AG10803 (cell line): ENCODE measurements at regions not wholly inside any gene's neighbourhood (a gene's known extent, or its start where the extent isn't known, plus 50 kb on each side); places are given as distances from the start of the nearest gene placed in this dataset.

Source experiments
- DNase-seq: peaks from one replicate; pipeline ENCODE4 v3.0.0; 2010; ENCODE audit warnings: low read depth
- H3K4me3 ChIP-seq: 2 replicates; pipeline ENCODE4 v1.5.1; 2011; ENCODE audit warnings: mild to moderate bottlenecking, low read length, control low read depth
- TF ChIP-seq, protein P1 (sequence below): conservative IDR thresholded peaks from 2 replicates; pipeline ENCODE4 v1.5.1; 2011; ENCODE audit warnings: mild to moderate bottlenecking, low read length, control low read depth, inconsistent platforms

DNA sequence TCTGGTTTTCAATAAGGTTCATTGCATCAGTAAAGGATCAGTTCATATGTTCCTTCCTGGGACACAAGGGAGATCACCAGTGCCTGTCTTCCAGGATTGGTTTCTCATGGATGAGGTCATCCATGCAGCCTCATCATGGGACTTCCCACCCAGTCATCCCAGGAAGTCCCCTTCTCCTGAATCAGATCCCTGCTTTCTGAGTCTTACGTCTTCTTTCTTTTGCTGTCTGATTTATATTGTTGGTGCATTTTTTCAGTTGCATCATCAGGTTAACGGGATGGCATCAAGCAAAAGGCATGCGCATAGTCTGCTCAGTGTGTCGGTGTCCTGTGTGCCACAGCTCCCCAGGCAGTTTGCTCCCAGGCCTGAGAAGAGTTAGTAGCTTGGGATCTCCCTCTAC, 105.9 kb downstream of the SOX11 start:
- H3K4me3 ChIP-seq, result no peak overlapping the region
- peak; percentile 43 for DNase-seq
- TF ChIP-seq, protein P1, sequence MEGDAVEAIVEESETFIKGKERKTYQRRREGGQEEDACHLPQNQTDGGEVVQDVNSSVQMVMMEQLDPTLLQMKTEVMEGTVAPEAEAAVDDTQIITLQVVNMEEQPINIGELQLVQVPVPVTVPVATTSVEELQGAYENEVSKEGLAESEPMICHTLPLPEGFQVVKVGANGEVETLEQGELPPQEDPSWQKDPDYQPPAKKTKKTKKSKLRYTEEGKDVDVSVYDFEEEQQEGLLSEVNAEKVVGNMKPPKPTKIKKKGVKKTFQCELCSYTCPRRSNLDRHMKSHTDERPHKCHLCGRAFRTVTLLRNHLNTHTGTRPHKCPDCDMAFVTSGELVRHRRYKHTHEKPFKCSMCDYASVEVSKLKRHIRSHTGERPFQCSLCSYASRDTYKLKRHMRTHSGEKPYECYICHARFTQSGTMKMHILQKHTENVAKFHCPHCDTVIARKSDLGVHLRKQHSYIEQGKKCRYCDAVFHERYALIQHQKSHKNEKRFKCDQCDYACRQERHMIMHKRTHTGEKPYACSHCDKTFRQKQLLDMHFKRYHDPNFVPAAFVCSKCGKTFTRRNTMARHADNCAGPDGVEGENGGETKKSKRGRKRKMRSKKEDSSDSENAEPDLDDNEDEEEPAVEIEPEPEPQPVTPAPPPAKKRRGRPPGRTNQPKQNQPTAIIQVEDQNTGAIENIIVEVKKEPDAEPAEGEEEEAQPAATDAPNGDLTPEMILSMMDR, result no peak

GRCh38 chr2:5799348-5799747, 107.2 kb downstream of the SOX11 start:
- H3K4me3 ChIP-seq, result no peak overlapping the region
- DNase-seq, result no peak
- TF ChIP-seq, protein P1, result no peak

DNA sequence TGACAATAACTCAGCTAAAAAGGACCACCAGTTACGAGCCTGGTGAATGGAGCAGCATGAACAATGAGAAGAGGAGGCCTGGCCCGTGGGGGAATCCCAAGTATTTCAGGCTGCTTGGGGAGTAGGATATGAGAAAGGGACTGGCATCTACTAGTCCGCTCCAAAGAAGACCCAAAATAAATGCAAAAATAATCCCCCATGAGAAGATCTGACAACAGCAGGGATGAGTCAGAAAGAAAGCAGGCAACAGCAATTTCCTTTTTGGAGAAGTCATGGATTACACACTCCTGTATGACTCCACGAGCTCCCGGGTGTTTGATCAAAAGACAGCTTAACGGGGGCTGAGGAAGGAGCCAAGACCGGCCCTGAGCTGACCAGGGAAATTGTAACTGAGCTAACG, 111.4 kb downstream of the SOX11 start:
- no peak overlapping the region for H3K4me3 ChIP-seq
- DNase-seq, result peak; percentile 40
- TF ChIP-seq, protein P1, result no peak

DNA sequence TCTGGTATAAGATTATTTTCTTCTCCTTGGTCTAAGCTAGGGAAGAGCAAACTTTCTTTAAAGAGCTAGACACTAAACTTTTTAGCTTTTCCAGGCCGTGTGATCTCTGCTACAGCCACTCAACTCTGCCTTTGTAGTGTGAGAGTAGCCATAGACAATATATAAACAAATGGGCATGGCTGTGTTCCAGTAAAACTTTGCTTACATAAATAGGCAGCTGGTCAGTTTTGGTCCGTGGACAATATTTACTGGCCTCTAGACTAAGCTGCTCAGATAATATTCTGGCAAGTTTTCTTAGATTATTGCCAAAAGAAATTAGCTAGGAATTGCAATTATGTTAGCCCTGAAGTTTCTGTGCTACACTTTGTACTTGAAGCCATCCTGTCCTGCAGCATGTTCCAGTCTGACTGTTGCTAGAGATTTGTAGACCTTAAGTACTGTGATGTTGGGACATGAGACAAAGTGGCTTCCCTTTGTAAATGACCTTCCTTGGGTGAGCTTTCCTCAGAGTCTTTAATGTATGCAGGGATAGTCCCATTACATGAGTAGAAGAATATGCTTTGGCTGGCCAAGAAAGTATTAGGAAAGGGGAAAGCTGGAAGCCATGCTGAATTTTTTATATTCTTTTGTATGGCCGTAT, 126.9 kb downstream of the SOX11 start:
- DNase-seq, result no peak
- no peak overlapping the region for H3K4me3 ChIP-seq
- TF ChIP-seq, protein P1, result no peak

DNA sequence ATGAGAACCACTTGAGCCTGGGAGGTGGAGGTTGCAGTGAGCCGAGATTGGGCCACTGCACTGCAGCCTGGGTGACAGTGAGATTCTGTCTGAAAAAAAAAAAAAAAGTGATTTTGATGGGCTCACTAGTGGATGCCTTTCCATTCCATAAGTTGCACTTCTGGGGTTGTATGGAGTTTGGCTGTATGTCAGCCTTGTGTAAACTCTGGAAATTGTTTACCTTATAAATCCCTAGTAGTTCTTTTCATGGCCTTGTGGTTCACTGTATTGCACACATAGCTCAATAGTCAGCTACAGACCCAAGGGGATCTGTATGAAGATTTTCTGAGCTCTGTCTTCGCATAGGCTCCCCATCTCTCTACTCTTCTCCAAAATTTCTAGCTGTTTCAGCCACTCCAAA, 131.9 kb downstream of the SOX11 start:
- no peak overlapping the region for H3K4me3 ChIP-seq
- TF ChIP-seq, protein P1, result no peak
- no peak for DNase-seq

DNA sequence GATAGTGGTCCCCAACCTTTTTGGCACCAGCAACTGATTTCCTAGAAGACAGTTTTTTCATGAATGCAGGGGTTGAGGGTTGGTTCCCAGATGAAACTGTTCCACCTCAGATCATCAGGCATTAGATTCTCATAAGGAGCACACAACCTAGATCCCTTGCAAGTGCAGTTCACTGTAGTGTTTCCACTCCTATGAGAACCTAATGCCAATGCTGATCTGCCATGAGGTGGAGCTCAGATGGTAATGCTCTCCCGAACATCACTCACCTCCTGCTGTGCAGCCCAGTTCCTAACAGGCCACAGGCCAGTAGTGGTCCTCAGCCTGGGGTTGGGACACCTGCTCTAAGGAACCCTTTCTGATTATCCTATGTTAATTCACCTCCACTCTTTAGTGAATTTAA, 133.5 kb downstream of the SOX11 start:
- no peak for DNase-seq
- TF ChIP-seq, protein P1, result no peak

DNA sequence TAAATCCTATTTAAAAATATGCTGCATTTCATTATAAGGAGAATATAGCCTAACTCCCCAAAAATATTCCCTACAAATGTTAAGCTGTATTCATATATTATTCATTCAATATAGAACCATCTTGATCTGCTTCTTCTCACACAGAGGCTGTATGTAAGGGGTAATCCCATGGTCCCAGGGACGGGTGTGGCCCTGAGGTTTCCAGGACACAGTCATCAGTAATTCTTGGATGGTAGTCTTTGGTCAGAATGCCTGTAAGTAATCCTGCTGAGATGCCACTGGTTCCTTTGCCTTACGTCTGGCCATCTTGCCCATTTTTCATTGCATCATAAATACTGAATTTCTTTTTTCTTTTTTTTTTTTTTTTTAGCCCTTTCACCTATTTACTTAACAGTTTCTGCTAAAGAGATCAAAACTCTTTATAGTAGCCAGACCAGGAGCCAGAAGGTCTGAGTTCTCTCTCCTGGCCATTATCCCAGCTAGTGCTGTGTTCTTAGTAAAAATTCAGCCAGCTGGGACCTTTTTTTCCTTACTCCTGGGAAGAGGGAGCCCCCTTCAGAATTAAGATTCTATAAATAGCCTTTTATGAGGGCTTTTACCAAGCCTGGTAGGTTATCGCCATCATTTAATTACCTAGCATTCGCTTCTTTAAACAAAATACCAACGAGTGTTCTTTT, 134.9 kb downstream of the SOX11 start:
- DNase-seq, result no peak
- TF ChIP-seq, protein P1, result no peak
- no peak overlapping the region for H3K4me3 ChIP-seq

More for the DNA sequence above, 133.5 kb downstream of the SOX11 start:
- H3K4me3 ChIP-seq, result no peak overlapping the region
